WI38 (cell line): ENCODE measurements at regions not wholly inside any gene's neighbourhood (a gene's known extent, or its start where the extent isn't known, plus 50 kb on each side); places are given as distances from the start of the nearest gene placed in this dataset.

Experiments
- H3K4me3 ChIP-seq: 2 replicates; pipeline ENCODE4 v1.5.1; 2011; ENCODE audit warnings: low read depth, mild to moderate bottlenecking, control low read depth, low read length
- CTCF ChIP-seq: IDR thresholded peaks from 2 replicates; pipeline ENCODE4 v1.5.1; 2012; ENCODE audit warnings: low read depth, mild to moderate bottlenecking, control low read depth, low read length

DNA sequence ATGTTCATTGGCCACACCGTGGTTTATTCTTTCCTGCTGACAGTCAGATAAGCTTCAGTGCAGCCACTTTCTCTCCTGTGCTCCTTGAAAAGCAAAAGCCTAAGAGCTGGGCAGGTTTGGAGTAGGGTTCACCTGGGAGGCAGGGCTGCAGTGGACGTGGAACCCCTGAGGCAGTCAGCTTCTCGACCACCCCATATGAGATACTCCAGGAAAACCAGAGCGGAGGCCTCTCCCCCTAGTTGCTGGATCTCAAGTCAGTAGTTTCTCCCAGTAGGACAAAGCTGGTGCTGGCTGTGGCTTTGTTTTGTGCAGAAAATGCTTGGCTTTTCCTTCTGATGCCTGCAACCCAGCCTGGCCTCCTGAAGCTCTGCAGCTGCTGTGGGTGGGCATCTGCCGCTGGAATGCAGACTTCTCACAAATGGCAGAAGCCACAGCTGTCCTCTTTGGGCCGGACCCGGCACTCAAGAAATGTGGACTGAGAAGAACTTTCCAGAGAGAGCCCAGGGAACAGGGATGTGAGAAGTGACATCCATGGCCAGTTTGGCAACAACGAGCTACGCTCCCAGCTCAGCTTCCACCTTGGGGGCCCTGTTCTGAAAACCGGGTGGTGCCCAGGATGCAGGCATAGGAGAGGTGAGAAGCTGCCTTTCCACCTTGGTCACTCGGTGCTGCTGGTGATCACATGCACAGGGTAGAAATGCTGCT lies 276.6 kb upstream of the TCERG1L start:
- no peak overlapping the region for H3K4me3 ChIP-seq
- no peak for TF ChIP-seq CTCF

DNA sequence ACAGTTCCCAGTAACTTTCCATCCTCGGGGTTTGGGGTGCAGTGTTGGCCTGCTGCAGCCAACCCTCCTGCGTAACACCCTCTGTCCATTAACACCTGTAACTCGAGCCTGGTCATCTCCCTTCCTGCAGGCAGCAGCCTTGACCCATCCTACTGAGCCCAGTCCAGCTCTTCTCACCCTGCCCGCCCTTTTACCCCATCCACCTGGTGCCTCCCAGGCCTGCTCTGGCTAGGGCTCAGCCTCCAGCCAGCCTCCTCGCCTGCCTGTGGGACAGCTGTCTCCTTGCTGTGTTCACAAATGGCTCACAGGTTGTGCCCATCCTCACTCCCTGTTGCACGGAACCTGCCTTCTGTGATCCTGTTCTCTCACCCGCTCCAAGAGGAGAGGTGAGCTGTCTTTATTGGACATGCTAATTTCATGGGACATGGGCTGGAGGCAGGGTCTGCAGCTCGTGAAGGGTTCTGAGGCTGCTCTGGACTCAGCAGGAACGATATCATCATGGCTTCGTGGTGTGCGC lies 277.2 kb upstream of the TCERG1L start:
- no peak for TF ChIP-seq CTCF
- no peak overlapping the region for H3K4me3 ChIP-seq

- no peak overlapping the region for H3K4me3 ChIP-seq
- no peak for TF ChIP-seq CTCF
Observed at GRCh38 chr10:131590567-131590966, 279.0 kb upstream of the TCERG1L start.

- H3K4me3 ChIP-seq = no peak overlapping the region
- TF ChIP-seq CTCF = no peak
Observed at GRCh38 chr10:131591936-131592335, 280.4 kb upstream of the TCERG1L start.

- H3K4me3 ChIP-seq = no peak overlapping the region
- no peak for TF ChIP-seq CTCF
Observed at GRCh38 chr10:131609176-131609575, 291.6 kb upstream of the PPP2R2D start.

DNA sequence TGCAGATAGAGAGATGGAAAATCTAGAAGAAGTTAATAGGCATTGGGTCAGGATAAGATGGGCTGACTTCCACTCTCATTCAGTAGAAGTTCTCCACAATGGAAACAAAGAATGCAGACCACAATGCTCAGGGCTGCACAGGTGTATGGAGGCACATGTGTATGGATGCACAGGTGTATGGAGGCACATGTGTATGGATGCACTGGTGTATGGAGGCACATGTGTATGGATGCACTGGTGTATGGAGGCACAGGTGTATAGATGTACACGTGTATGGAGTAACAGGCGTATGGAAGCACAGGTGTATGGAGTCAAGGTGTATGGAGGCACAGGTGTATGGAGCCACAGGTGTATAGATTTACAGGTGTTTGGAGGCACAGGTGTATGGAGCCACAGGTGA lies 285.7 kb upstream of the PPP2R2D start:
- no peak overlapping the region for H3K4me3 ChIP-seq
- TF ChIP-seq CTCF = no peak

DNA sequence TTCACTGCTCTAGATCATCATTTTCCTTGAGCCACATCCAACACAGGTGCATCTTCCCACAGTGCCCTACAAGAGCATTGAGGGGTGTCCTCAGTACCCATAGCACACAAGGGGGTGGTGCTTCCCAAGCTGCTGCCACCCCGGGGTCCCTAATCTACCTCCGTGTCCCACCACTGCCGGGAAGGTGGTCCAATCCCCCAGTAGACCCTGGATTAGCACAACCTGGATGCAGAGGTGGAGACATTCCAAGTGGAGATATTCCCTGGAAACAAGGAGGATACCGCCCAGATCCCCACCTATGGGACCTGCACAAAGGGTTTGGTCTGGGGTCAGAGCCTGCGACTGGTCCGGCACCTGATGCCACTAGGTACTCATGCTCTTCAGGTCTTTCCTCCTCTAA lies 284.8 kb upstream of the PPP2R2D start:
- TF ChIP-seq CTCF = no peak
- no peak overlapping the region for H3K4me3 ChIP-seq
